Esophagus muscularis mucosa (tissue), 4 donors: ENCODE measurements at regions not wholly inside any gene's neighbourhood (a gene's known extent, or its start where the extent isn't known, plus 50 kb on each side); places are given as distances from the start of the nearest gene placed in this dataset.

Experiments used
- EP300 ChIP-seq: sonication (generic); formaldehyde crosslinking; IDR thresholded peaks from one replicate; pipeline ENCODE4 v1.6.1; 2017; ENCODE audit warnings: antibody characterized with exemption
- POLR2A ChIP-seq: fragments of 450-650 bp; IDR thresholded peaks from one replicate; pipeline ENCODE4 v1.6.1; 2017; ENCODE audit warnings: antibody characterized with exemption, moderate library complexity, mild to moderate bottlenecking, low read depth
- POLR2AphosphoS5 ChIP-seq, 2 donors: sonication (generic); formaldehyde crosslinking; IDR thresholded peaks; one replicate each; pipeline ENCODE4 v1.6.1; 2017; ENCODE audit warnings: antibody characterized with exemption in 2 of 2
- TF ChIP-seq, protein P1 (sequence below), 3 experiments: fragments of 200-600 bp in 2 of 3; fragments of 450-650 bp in 1 of 3; sonication (generic) in 2 of 3; IDR thresholded peaks; one replicate each; pipeline ENCODE4 v1.5.1; 2017 to 2019; ENCODE audit warnings: antibody characterized with exemption in 3 of 3, mild to moderate bottlenecking in 2 of 3, moderate library complexity in 1 of 3

GRCh38 chr2:225124311-225125017 is 82.2 kb upstream of the DOCK10 start:
- TF ChIP-seq, protein P1, sequence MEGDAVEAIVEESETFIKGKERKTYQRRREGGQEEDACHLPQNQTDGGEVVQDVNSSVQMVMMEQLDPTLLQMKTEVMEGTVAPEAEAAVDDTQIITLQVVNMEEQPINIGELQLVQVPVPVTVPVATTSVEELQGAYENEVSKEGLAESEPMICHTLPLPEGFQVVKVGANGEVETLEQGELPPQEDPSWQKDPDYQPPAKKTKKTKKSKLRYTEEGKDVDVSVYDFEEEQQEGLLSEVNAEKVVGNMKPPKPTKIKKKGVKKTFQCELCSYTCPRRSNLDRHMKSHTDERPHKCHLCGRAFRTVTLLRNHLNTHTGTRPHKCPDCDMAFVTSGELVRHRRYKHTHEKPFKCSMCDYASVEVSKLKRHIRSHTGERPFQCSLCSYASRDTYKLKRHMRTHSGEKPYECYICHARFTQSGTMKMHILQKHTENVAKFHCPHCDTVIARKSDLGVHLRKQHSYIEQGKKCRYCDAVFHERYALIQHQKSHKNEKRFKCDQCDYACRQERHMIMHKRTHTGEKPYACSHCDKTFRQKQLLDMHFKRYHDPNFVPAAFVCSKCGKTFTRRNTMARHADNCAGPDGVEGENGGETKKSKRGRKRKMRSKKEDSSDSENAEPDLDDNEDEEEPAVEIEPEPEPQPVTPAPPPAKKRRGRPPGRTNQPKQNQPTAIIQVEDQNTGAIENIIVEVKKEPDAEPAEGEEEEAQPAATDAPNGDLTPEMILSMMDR (IDR thresholded peaks at IDR 0.05) = no peak
- TF ChIP-seq POLR2AphosphoS5 (IDR thresholded peaks at IDR 0.05) = no peak
- TF ChIP-seq POLR2A = no peak
- TF ChIP-seq EP300 = no peak
